GM23338 (cell line): ENCODE measurements at regions not wholly inside any gene's neighbourhood (a gene's known extent, or its start where the extent isn't known, plus 50 kb on each side); places are given as distances from the start of the nearest gene placed in this dataset.

Experiments
- ATAC-seq: fragments of 200-7000 bp; cut with Tn5 transposase; 3 replicates; pipeline ENCODE4 v1.9.1; 2020
- DNase-seq: peaks from one replicate; pipeline ENCODE4 v3.0.0-alpha.2; 2015; ENCODE audit warnings: low spot score
- H2AFZ ChIP-seq: fragments of 200-600 bp; sonication (generic); 2 replicates; pipeline ENCODE4 v1.8.0; 2016; ENCODE audit warnings: antibody characterized with exemption, mild to moderate bottlenecking, moderate library complexity
- H3F3A ChIP-seq: fragments of 200-600 bp; sonication (generic); replicated peaks from 2 replicates; pipeline ENCODE4 v1.8.0; 2017; ENCODE audit warnings: antibody characterized with exemption, mixed run types, low read depth
- H3K27ac ChIP-seq: fragments of 200-600 bp; sonication (generic); 2 replicates; pipeline ENCODE4 v1.6.1; 2016; ENCODE audit warnings: low read depth
- H3K27me3 ChIP-seq: fragments of 200-600 bp; sonication (generic); 2 replicates; pipeline ENCODE4 v1.8.0; 2016; ENCODE audit warnings: mild to moderate bottlenecking, mixed run types, moderate library complexity; ENCODE audit not compliant: insufficient read depth
- H3K36me3 ChIP-seq: fragments of 200-600 bp; sonication (generic); 2 replicates; pipeline ENCODE4 v1.8.0; 2016; ENCODE audit warnings: mild to moderate bottlenecking; ENCODE audit not compliant: insufficient read depth
- H3K4me1 ChIP-seq: fragments of 200-600 bp; sonication (generic); 2 replicates; pipeline ENCODE4 v1.8.0; 2016; ENCODE audit warnings: mild to moderate bottlenecking, moderate library complexity; ENCODE audit not compliant: insufficient read depth
- H3K4me2 ChIP-seq: fragments of 200-600 bp; sonication (generic); 2 replicates; pipeline ENCODE4 v1.7.1; 2017; ENCODE audit warnings: mixed run types
- H3K4me3 ChIP-seq: fragments of 200-600 bp; sonication (generic); 2 replicates; pipeline ENCODE4 v1.6.1; 2016; ENCODE audit warnings: mixed run types
- H3K79me2 ChIP-seq: fragments of 200-600 bp; sonication (generic); replicated peaks from 2 replicates; pipeline ENCODE4 v1.8.0; 2017; ENCODE audit warnings: mild to moderate bottlenecking; ENCODE audit not compliant: insufficient read depth
- H3K9me2 ChIP-seq: fragments of 200-600 bp; sonication (generic); 2 replicates; pipeline ENCODE4 v1.8.0; 2017; ENCODE audit not compliant: insufficient read depth
- H4K20me1 ChIP-seq: fragments of 200-600 bp; sonication (generic); replicated peaks from 2 replicates; pipeline ENCODE4 v1.8.0; 2017; ENCODE audit warnings: mild to moderate bottlenecking; ENCODE audit not compliant: insufficient read depth
- H3K27ac Mint-ChIP-seq: 2 replicates; pipeline ENCODE4 v1.8.0; 2020; ENCODE audit warnings: inconsistent platforms, mild to moderate bottlenecking, moderate library complexity, mixed read lengths
- H3K27me3 Mint-ChIP-seq: 3 replicates; pipeline ENCODE4 v1.8.0; 2022; ENCODE audit warnings: low read depth, mild to moderate bottlenecking, moderate library complexity, mixed read lengths, inconsistent platforms; ENCODE audit not compliant: insufficient read depth, poor library complexity
- H3K36me3 Mint-ChIP-seq: 3 replicates; pipeline ENCODE4 v1.8.0; 2021; ENCODE audit warnings: low read depth, mild to moderate bottlenecking, inconsistent platforms, moderate library complexity, mixed read lengths
- H3K4me1 Mint-ChIP-seq: 3 replicates; pipeline ENCODE4 v1.8.0; 2020; ENCODE audit warnings: mild to moderate bottlenecking, inconsistent platforms, mixed read lengths
- H3K4me3 Mint-ChIP-seq: 3 replicates; pipeline ENCODE4 v1.8.0; 2021; ENCODE audit warnings: moderate library complexity, mild to moderate bottlenecking, inconsistent platforms, mixed read lengths
- H3K9me3 Mint-ChIP-seq: 3 replicates; pipeline ENCODE4 v1.8.0; 2020; ENCODE audit warnings: moderate library complexity, mild to moderate bottlenecking, inconsistent platforms, mixed read lengths
- CREB1 ChIP-seq: fragments of 250-450 bp; sonication (Bioruptor Pico); IDR thresholded peaks from 2 replicates; pipeline ENCODE4 v1.5.0; 2020; ENCODE audit warnings: low read depth, mild to moderate bottlenecking, moderate library complexity
- EZH2 ChIP-seq: fragments of 200-600 bp; sonication (generic); IDR thresholded peaks from one replicate; pipeline ENCODE4 v1.8.0; 2017; ENCODE audit warnings: antibody characterized with exemption, mild to moderate bottlenecking, low read depth; ENCODE audit not compliant: unreplicated experiment
- EZH2phosphoT487 ChIP-seq: fragments of 200-600 bp; sonication (generic); IDR thresholded peaks from one replicate; pipeline ENCODE4 v1.8.1; 2018; ENCODE audit warnings: antibody characterized with exemption; ENCODE audit not compliant: unreplicated experiment
- JUNB ChIP-seq: IDR thresholded peaks from one replicate; pipeline ENCODE4 v1.6.1; 2016; ENCODE audit warnings: antibody characterized with exemption; ENCODE audit not compliant: unreplicated experiment
- NANOG ChIP-seq: IDR thresholded peaks from 2 replicates; pipeline ENCODE4 v1.6.1; 2016; ENCODE audit warnings: antibody characterized with exemption, borderline replicate concordance
- POLR2AphosphoS5 ChIP-seq: IDR thresholded peaks from 2 replicates; pipeline ENCODE4 v1.6.1; 2016; ENCODE audit warnings: antibody characterized with exemption, low read depth
- STAT1 ChIP-seq: IDR thresholded peaks from one replicate; pipeline ENCODE4 v1.6.1; 2016; ENCODE audit warnings: antibody characterized with exemption; ENCODE audit not compliant: unreplicated experiment
- ZNF114 ChIP-seq: fragments of 250-450 bp; sonication (Bioruptor Pico); IDR thresholded peaks from 2 replicates; pipeline ENCODE4 v1.5.0; 2020; ENCODE audit warnings: mild to moderate bottlenecking, moderate library complexity
- ZNF331 ChIP-seq: fragments of 250-450 bp; sonication (Bioruptor Pico); IDR thresholded peaks from 2 replicates; pipeline ENCODE4 v1.5.0; 2020; ENCODE audit warnings: low read depth, mild to moderate bottlenecking, moderate library complexity
- ZNF462 ChIP-seq: fragments of 250-450 bp; sonication (Bioruptor Pico); IDR thresholded peaks from 2 replicates; pipeline ENCODE4 v1.5.0; 2020; ENCODE audit warnings: mild to moderate bottlenecking, moderate library complexity
- TF ChIP-seq, protein P1 (sequence below): IDR thresholded peaks from one replicate; pipeline ENCODE4 v1.6.1; 2018; ENCODE audit warnings: antibody characterized with exemption; ENCODE audit not compliant: unreplicated experiment
- TF ChIP-seq, protein P2 (sequence below), 2 experiments: fragments of 200-600 bp in 1 of 2; sonication (generic) in 1 of 2; conservative IDR thresholded peaks; 2 replicates each; pipeline versions ENCODE4 v1.5.1 to v1.6.1; 2016 to 2017; ENCODE audit warnings: antibody characterized with exemption in 2 of 2, low read depth in 2 of 2, mild to moderate bottlenecking in 2 of 2, moderate library complexity in 1 of 2
- TF ChIP-seq, protein P3 (sequence below): IDR thresholded peaks from 2 replicates; pipeline ENCODE4 v1.6.1; 2016; ENCODE audit warnings: antibody characterized with exemption

- Mint-ChIP-seq H3K27ac (no peak overlapping the region), H3K4me3 (no peak overlapping the region), H3K9me3 (no peaks in the 10 kb centered on the region), H3K27me3 (peaks cover 5% of the 10 kb centered on the region), H3K4me1 (peaks cover 11% of the 10 kb centered on the region; the same call in 2 of the 3 replicates), H3K36me3 (no peaks in the 10 kb centered on the region)
- no peaks in the 10 kb centered on the region for H3F3A ChIP-seq
- H4K20me1 ChIP-seq, result no peaks in the 10 kb centered on the region
- H3K36me3 ChIP-seq, result no peaks in the 10 kb centered on the region
- H3K9me2 ChIP-seq, result no peaks in the 10 kb centered on the region
- no peak overlapping the region for H3K4me2 ChIP-seq
- H2AFZ ChIP-seq, result no peak overlapping the region
- ATAC-seq (no peak), DNase-seq (no peak)
- TF ChIP-seq POLR2AphosphoS5 (no peak), EZH2 (no peak), CREB1 (CRISPR knock-in tag) (no peak), JUNB (no peak), NANOG (no peak), ZNF114 (no peak), STAT1 (no peak), ZNF462 (CRISPR knock-in tag) (no peak), ZNF331 (CRISPR knock-in tag) (no peak), EZH2phosphoT487 (no peak)
- TF ChIP-seq, protein P1, sequence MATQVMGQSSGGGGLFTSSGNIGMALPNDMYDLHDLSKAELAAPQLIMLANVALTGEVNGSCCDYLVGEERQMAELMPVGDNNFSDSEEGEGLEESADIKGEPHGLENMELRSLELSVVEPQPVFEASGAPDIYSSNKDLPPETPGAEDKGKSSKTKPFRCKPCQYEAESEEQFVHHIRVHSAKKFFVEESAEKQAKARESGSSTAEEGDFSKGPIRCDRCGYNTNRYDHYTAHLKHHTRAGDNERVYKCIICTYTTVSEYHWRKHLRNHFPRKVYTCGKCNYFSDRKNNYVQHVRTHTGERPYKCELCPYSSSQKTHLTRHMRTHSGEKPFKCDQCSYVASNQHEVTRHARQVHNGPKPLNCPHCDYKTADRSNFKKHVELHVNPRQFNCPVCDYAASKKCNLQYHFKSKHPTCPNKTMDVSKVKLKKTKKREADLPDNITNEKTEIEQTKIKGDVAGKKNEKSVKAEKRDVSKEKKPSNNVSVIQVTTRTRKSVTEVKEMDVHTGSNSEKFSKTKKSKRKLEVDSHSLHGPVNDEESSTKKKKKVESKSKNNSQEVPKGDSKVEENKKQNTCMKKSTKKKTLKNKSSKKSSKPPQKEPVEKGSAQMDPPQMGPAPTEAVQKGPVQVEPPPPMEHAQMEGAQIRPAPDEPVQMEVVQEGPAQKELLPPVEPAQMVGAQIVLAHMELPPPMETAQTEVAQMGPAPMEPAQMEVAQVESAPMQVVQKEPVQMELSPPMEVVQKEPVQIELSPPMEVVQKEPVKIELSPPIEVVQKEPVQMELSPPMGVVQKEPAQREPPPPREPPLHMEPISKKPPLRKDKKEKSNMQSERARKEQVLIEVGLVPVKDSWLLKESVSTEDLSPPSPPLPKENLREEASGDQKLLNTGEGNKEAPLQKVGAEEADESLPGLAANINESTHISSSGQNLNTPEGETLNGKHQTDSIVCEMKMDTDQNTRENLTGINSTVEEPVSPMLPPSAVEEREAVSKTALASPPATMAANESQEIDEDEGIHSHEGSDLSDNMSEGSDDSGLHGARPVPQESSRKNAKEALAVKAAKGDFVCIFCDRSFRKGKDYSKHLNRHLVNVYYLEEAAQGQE, result no peak
- TF ChIP-seq, protein P2, sequence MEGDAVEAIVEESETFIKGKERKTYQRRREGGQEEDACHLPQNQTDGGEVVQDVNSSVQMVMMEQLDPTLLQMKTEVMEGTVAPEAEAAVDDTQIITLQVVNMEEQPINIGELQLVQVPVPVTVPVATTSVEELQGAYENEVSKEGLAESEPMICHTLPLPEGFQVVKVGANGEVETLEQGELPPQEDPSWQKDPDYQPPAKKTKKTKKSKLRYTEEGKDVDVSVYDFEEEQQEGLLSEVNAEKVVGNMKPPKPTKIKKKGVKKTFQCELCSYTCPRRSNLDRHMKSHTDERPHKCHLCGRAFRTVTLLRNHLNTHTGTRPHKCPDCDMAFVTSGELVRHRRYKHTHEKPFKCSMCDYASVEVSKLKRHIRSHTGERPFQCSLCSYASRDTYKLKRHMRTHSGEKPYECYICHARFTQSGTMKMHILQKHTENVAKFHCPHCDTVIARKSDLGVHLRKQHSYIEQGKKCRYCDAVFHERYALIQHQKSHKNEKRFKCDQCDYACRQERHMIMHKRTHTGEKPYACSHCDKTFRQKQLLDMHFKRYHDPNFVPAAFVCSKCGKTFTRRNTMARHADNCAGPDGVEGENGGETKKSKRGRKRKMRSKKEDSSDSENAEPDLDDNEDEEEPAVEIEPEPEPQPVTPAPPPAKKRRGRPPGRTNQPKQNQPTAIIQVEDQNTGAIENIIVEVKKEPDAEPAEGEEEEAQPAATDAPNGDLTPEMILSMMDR (conservative IDR thresholded peaks at IDR 0.05; ENCODE audit: low read depth in 2 of 2), result no peak
- TF ChIP-seq, protein P3, sequence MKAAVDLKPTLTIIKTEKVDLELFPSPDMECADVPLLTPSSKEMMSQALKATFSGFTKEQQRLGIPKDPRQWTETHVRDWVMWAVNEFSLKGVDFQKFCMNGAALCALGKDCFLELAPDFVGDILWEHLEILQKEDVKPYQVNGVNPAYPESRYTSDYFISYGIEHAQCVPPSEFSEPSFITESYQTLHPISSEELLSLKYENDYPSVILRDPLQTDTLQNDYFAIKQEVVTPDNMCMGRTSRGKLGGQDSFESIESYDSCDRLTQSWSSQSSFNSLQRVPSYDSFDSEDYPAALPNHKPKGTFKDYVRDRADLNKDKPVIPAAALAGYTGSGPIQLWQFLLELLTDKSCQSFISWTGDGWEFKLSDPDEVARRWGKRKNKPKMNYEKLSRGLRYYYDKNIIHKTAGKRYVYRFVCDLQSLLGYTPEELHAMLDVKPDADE, result no peak
- H3K27me3 ChIP-seq, result no peaks in the 10 kb centered on the region
- no peak overlapping the region for H3K4me3 ChIP-seq
- H3K79me2 ChIP-seq, result no peaks in the 10 kb centered on the region
- peaks cover 12% of the 10 kb centered on the region; the same call in 1 of the 2 replicates for H3K4me1 ChIP-seq
- H3K27ac ChIP-seq, result no peak overlapping the region
Measured at GRCh38 chr5:175388531-175388930, 55.5 kb downstream of the DRD1 start.
